T-cell (primary cell): ENCODE measurements at regions not wholly inside any gene's neighbourhood (a gene's known extent, or its start where the extent isn't known, plus 50 kb on each side); places are given as distances from the start of the nearest gene placed in this dataset.

Source experiments
- ATAC-seq, 4 experiments: fragments of 200-7000 bp in 3 of 4; fragments of 150-1000 bp in 1 of 4; cut with Tn5 transposase; replicated peaks in 1 of 4; 1 replicate in 3 of 4; 2 replicates in 1 of 4; pipeline ENCODE4 v1.10.0; 2021; ENCODE audit warnings: moderate library complexity in 3 of 4, mild to moderate bottlenecking in 2 of 4, moderate number of reproducible peaks in 1 of 4
- CTCF ChIA-PET, 2 donors: fragments of 300-600 bp; sonication (Branson Sonifier 250); formaldehyde crosslinking; loops; one replicate each; lab custom pipeline; 2022; ENCODE audit warnings: antibody characterized with exemption in 2 of 2; lab: Charles Lee
- POLR2A ChIA-PET, 2 donors: fragments of 300-600 bp; sonication (Branson Sonifier 250); formaldehyde crosslinking; loops; one replicate each; lab custom pipeline; 2022; ENCODE audit warnings: antibody characterized with exemption in 2 of 2; lab: Charles Lee
- DNase-seq, 35 experiments: peaks; one replicate each; pipeline versions ENCODE4 v3.0.0 to v3.0.0-alpha.2; 2013 to 2023
- H3K27ac ChIP-seq: one replicate; pipeline ENCODE4 v1.5.1; 2013; ENCODE audit warnings: low read length
- H3K27me3 ChIP-seq, 2 experiments: replicated peaks in 1 of 2; 1 replicate in 1 of 2; 2 replicates in 1 of 2; pipeline versions ENCODE4 v1.6.1 to v1.7.0; 2013; ENCODE audit warnings: low read length in 1 of 2, mixed read lengths in 1 of 2; ENCODE audit not compliant: control insufficient read depth in 2 of 2, insufficient read depth in 2 of 2; ENCODE audit errors: extremely low read depth in 1 of 2
- H3K36me3 ChIP-seq, 2 donors: 1 replicate in 1 of 2; 2 replicates in 1 of 2; pipeline versions ENCODE4 v1.6.1 to v1.7.0; 2013; ENCODE audit warnings: low read length in 1 of 2; ENCODE audit not compliant: control insufficient read depth in 2 of 2, insufficient read depth in 1 of 2; ENCODE audit errors: extremely low read depth in 1 of 2
- H3K4me1 ChIP-seq, 2 experiments: 1 replicate in 1 of 2; 2 replicates in 1 of 2; pipeline versions ENCODE4 v1.6.1 to v1.7.0; 2013; ENCODE audit warnings: low read length in 2 of 2, mixed read lengths in 1 of 2; ENCODE audit not compliant: insufficient read depth in 2 of 2, control insufficient read depth in 1 of 2; ENCODE audit errors: extremely low read depth in 1 of 2
- H3K4me3 ChIP-seq, 2 donors: 1 replicate in 1 of 2; 2 replicates in 1 of 2; pipeline versions ENCODE4 v1.5.1 to v1.7.0; 2013; ENCODE audit warnings: mild to moderate bottlenecking in 2 of 2, low read length in 1 of 2, moderate library complexity in 1 of 2; ENCODE audit not compliant: control insufficient read depth in 1 of 2; ENCODE audit errors: extremely low read depth in 1 of 2
- H3K9me3 ChIP-seq: 2 replicates; pipeline ENCODE4 v1.7.0; 2013
- H3K27ac Mint-ChIP-seq, 2 donors: one replicate each; pipeline ENCODE4 v1.8.0; 2020 to 2021; ENCODE audit warnings: mild to moderate bottlenecking in 2 of 2, mixed read lengths in 2 of 2
- H3K27me3 Mint-ChIP-seq, 2 donors: one replicate each; pipeline ENCODE4 v1.8.0; 2021 to 2022; ENCODE audit warnings: mixed read lengths in 2 of 2
- H3K36me3 Mint-ChIP-seq: one replicate; pipeline ENCODE4 v1.8.0; 2021; ENCODE audit warnings: mixed read lengths
- H3K4me1 Mint-ChIP-seq, 3 donors: one replicate each; pipeline ENCODE4 v1.8.0; 2020 to 2022; ENCODE audit warnings: mixed read lengths in 3 of 3, mild to moderate bottlenecking in 1 of 3
- H3K4me3 Mint-ChIP-seq, 3 donors: one replicate each; pipeline ENCODE4 v1.8.0; 2020 to 2022; ENCODE audit warnings: mild to moderate bottlenecking in 3 of 3, mixed read lengths in 3 of 3, moderate library complexity in 3 of 3
- H3K9me3 Mint-ChIP-seq, 3 donors: one replicate each; pipeline ENCODE4 v1.8.0; 2020 to 2022; ENCODE audit warnings: mixed read lengths in 3 of 3
- WGBS: methylation state at CpG from one replicate; pipeline ENCODE4 v1.1.5; 2013; ENCODE audit warnings: missing lambda C conversion rate; ENCODE audit not compliant: insufficient coverage; 5-methylcytosine and 5-hydroxymethylcytosine counted together

DNA sequence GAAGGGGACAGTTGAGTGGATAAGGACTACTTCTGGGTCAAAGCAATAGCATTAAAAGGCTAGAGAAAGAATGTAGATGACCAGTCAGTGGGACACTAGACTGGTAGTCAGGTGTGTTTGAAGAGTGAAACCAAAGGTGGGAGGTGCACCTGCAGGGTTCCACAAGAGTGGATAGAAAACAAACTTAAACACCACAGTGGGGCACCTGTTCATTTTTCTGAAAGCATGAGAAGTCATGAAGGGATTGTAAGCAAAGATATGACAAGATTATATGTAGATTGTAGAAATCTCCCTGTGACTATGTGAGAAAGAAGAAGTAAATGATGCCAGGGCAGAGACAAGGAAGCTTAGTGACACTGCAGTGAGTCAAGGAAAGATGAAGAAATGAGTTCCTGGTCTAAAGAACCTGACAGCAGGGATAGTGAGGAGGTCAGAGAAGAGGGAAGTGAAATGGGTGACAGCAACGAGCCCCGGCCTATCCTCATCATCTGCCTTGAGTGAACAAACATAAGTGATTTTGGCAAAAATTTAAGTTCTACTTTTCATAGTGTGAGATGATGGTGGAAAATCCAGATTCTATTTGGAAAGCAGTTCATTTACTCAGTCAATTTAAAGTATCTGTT is 296.9 kb downstream of the TLE4 start:
- no peak overlapping the region for H3K4me3 ChIP-seq
- Mint-ChIP-seq H3K4me3 (no peak overlapping the region), H3K27me3 (no peaks in the 10 kb centered on the region), H3K9me3 (no peaks in the 10 kb centered on the region), H3K27ac (no peak overlapping the region), H3K36me3 (no peaks in the 10 kb centered on the region), H3K4me1 (peaks cover 9 to 11% (median 10%) of the 10 kb centered on the region in 3 donors)
- DNase-seq (no peak), ATAC-seq (no peak)
- ChIA-PET CTCF (no interaction called here), POLR2A (no interaction called here)
- H3K27me3 ChIP-seq: no peaks in the 10 kb centered on the region
- H3K4me1 ChIP-seq: peaks cover 0 to 13% of the 10 kb centered on the region in 2 experiments
- WGBS: 79% methylated on average over 2 of the region's 2 CpGs
- no peak overlapping the region for H3K27ac ChIP-seq
- no peaks in the 10 kb centered on the region for H3K36me3 ChIP-seq
- no peaks in the 10 kb centered on the region for H3K9me3 ChIP-seq

DNA sequence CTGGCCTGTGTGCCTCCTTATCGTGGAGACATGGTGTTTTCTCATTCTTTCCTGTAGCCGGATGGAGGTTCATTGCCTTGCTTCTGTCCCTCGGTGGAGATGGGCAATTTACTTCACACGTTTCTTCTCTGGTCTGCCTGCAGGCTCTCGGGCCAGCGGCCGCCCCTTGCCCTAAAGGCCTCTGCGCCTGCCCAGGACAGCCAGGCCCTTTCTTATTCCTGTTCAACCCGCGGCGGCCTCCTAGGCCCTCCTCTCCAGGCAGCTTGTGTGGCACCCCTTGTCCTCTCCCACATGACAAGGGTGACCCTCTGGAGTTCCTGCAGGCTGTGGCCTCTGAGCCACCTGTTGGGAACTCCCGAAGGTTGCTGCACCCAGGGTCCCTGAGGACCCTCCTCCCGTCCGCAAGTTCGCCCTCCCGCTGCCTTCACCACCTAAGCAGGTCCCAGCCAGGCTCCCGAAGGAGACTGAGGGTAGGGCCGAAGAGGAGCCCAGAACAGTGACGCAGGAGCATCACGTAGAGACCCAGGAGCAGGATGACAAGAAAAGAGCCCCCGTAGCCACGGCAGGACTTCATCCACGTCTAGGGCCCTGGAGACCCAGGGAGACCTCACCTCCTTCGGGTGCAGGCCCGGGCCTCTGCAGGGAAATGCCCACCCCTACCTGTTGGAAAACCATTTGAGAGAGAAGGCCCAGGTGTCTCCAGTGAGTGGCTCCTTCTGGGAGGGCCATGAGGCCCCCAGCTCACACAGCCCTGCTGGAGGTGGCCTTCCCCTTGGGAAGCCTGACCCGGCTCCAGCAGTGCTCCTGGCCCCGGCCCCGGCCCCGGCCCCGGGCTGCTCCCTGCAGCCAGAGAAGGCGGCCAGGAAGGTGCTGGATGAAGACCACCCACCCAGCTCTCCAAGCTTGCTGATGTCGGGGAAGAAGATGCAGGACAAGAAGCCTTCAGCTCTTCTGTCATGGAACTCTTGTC is 291.4 kb downstream of the TLE4 start:
- H3K27me3 ChIP-seq: no peaks in the 10 kb centered on the region
- WGBS: 92% methylated on average over 28 of the region's 32 CpGs
- ATAC-seq (no peak), DNase-seq (no peak)
- H3K9me3 ChIP-seq: no peaks in the 10 kb centered on the region
- no peaks in the 10 kb centered on the region for H3K36me3 Mint-ChIP-seq
- peaks cover 12 to 18% (median 13%) of the 10 kb centered on the region in 3 donors for H3K4me1 Mint-ChIP-seq
- H3K4me3 Mint-ChIP-seq: no peak overlapping the region
- peaks cover 0 to 16% of the 10 kb centered on the region in 2 experiments for H3K4me1 ChIP-seq
- H3K9me3 Mint-ChIP-seq: peaks cover 0 to 13% (median 9%) of the 10 kb centered on the region in 3 donors
- ChIA-PET POLR2A (no interaction called here), CTCF (no interaction called here)
- no peak overlapping the region for H3K27ac Mint-ChIP-seq
- H3K36me3 ChIP-seq: no peaks in the 10 kb centered on the region
- no peak overlapping the region for H3K27ac ChIP-seq
- no peaks in the 10 kb centered on the region for H3K27me3 Mint-ChIP-seq
- H3K4me3 ChIP-seq: no peak overlapping the region

DNA sequence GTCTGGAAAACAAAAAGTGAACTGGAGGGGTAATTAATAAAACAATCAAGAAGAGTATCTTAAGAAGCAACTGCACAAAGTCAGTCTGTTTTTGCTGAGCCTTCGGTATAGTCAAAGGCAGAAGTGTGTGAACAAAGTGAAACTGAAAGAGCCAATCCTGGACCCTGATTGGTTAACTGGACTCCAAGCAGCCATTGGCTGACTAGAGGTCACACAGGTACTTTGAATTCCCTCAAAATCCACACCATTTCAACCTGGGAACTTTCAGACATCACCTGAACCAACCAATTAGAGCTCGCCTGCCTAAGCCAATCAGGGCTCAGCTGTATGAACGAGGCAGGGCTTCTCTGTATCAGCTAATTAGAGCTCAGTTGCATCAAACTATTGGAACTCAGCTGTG is 286.7 kb downstream of the TLE4 start:
- peak in 1 of 35 experiments; percentile 40 for DNase-seq
- H3K9me3 Mint-ChIP-seq: peaks cover 0 to 13% (median 9%) of the 10 kb centered on the region in 3 donors
- no peaks in the 10 kb centered on the region for H3K9me3 ChIP-seq

DNA sequence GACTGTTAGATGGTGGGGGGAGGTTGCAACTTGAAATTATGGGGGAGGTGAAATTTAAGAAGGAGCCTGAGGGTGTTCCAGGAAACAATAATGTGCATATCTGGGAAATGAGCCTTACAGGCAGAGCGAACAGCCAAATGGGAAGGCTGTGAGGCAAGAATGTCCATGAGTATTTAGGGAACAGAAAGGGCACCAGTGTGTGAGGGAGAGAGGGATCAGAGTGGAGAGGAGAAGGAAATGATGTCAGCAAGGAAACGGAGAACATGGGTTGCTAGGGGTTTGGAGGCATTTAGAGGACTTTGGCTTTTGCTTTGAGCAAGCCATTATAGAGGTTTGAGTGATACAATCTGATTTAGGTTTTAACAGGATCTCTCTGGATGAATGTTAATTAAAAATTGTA is 285.4 kb downstream of the TLE4 start:
- Histone ChIP-seq H3K4me1 (peaks cover 0 to 3% of the 10 kb centered on the region in 2 experiments), H3K4me3 (no peak overlapping the region), H3K27me3 (no peaks in the 10 kb centered on the region), H3K9me3 (no peaks in the 10 kb centered on the region), H3K36me3 (no peaks in the 10 kb centered on the region), H3K27ac (no peak overlapping the region)
- ATAC-seq: no peak
- Mint-ChIP-seq H3K4me3 (no peak overlapping the region), H3K4me1 (peaks cover 11 to 17% (median 13%) of the 10 kb centered on the region in 3 donors), H3K9me3 (peaks cover 0 to 10% (median 9%) of the 10 kb centered on the region in 3 donors), H3K27me3 (no peaks in the 10 kb centered on the region), H3K27ac (no peak overlapping the region), H3K36me3 (no peaks in the 10 kb centered on the region)
- 92% methylated on average over 2 of the region's 2 CpGs for WGBS
- no peak for DNase-seq
- ChIA-PET CTCF (no interaction called here), POLR2A (no interaction called here)

More for the DNA sequence above, 286.7 kb downstream of the TLE4 start:
- Histone ChIP-seq H3K27me3 (no peaks in the 10 kb centered on the region), H3K36me3 (no peaks in the 10 kb centered on the region), H3K4me3 (no peak overlapping the region), H3K27ac (peak overlapping the region; percentile 30), H3K4me1 (peaks cover 0 to 3% of the 10 kb centered on the region in 2 experiments)
- Mint-ChIP-seq H3K27me3 (no peaks in the 10 kb centered on the region), H3K4me1 (peaks cover 11 to 17% (median 13%) of the 10 kb centered on the region in 3 donors), H3K36me3 (no peaks in the 10 kb centered on the region), H3K4me3 (peak overlapping the region; percentile 32 to 71 (median 60)), H3K27ac (peak overlapping the region; percentile 75 to 82)
- CTCF ChIA-PET: no interaction called here
- peak in 3 of 4 experiments; percentile 43 to 75 (median 72) for ATAC-seq
- POLR2A ChIA-PET: no interaction called here
- WGBS: no CpG with 5 or more reads among the region's 3 CpGs

DNA sequence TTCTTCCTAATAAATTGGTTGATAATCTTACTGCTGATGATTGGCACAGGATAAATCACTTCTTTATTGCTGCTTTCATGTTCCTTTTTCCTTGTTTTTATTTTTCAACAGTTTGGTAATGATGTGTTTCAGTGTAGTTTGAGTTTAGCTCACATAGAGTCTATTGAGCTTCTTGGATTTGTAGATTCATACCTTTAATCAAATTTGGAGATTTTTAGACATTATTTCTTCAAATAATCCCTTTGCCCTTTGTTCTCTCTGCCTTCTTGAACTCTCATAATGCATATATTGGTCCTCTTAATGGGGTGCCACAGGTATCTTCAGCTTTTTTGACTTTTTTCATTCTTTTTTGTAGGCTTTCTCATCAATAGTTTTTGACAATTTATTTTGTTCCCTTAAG is 275.3 kb downstream of the TLE4 start:
- H3K27me3 Mint-ChIP-seq: peaks cover 6% of the 10 kb centered on the region in 2 donors
- ATAC-seq: no peak
- POLR2A ChIA-PET: interaction anchor here in 1 of 2 donors (0.6 kb wide), 1 partner anchor 37 kb away, joined by 3 read pairs; no protein-coding TSS in a partner anchor

DNA sequence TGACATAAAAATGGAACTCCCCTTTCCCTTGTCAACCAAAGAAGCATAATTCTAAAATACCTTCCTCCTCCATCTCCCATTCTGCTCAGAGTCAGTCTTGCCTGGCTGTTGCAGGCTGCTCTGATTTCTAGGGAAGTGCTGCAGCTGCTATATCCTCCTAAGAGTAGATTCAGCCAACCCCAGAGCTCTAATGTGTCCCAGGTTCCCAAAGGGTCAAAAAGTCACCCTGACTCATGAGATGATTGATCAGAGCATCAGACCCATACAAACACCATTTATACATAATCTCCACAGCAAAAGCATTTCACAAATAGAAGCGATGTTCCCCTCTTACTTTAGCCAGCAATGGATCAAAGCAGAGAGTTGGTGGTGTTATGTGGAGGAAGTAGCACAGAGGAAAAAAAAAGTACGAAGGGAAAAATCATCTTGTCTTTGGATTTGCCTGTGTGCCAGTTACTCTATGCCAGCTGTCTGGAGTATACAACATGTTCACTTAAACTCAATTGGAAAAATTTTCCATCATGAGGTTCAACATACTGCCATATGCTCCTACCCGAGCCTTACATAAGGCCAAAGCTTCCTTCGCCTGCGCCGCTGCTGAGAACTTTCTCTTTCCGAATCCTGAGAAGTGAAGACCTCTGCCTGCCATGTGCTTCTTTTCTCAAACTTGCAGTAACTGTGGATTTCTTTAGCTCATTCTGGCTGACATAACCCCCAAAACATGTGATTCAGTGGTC is 258.0 kb downstream of the TLE4 start:
- Histone ChIP-seq H3K36me3 (no peaks in the 10 kb centered on the region), H3K4me3 (no peak overlapping the region), H3K9me3 (no peaks in the 10 kb centered on the region), H3K27me3 (no peaks in the 10 kb centered on the region), H3K27ac (no peak overlapping the region), H3K4me1 (no peaks in the 10 kb centered on the region)
- WGBS: 97% methylated on average over 5 of the region's 7 CpGs
- Mint-ChIP-seq H3K27ac (no peak overlapping the region), H3K27me3 (no peaks in the 10 kb centered on the region), H3K4me3 (no peak overlapping the region), H3K36me3 (no peaks in the 10 kb centered on the region), H3K9me3 (no peaks in the 10 kb centered on the region), H3K4me1 (peaks cover 0 to 2% (median 1%) of the 10 kb centered on the region in 3 donors)
- ATAC-seq (no peak), DNase-seq (no peak)
- ChIA-PET CTCF (no interaction called here), POLR2A (no interaction called here)

More for the DNA sequence above, 275.3 kb downstream of the TLE4 start:
- DNase-seq: no peak
- Histone ChIP-seq H3K36me3 (no peaks in the 10 kb centered on the region), H3K9me3 (peaks cover 5% of the 10 kb centered on the region), H3K4me1 (no peaks in the 10 kb centered on the region), H3K27ac (no peak overlapping the region), H3K27me3 (peaks cover 0 to 10% of the 10 kb centered on the region in 2 experiments), H3K4me3 (no peak overlapping the region)
- H3K36me3 Mint-ChIP-seq: peaks cover 11% of the 10 kb centered on the region
- no peaks in the 10 kb centered on the region for H3K4me1 Mint-ChIP-seq
- no peak overlapping the region for H3K27ac Mint-ChIP-seq
- CTCF ChIA-PET: no interaction called here
- peaks cover 14 to 21% (median 16%) of the 10 kb centered on the region in 3 donors for H3K9me3 Mint-ChIP-seq
- H3K4me3 Mint-ChIP-seq: no peak overlapping the region
